ENCODE measurements at regions not wholly inside any gene's neighbourhood (a gene's known extent, or its start where the extent isn't known, plus 50 kb on each side); places are given as distances from the start of the nearest gene placed in this dataset.

- TF ChIP-seq CTCF (IDR thresholded peaks at IDR 0.05) (no peak), ZFX (IDR thresholded peaks at IDR 0.05; ENCODE audit: borderline replicate concordance) (no peak)
Measured at GRCh38 chr3:163626753-163627152, 1451.5 kb downstream of the SI start.
